Parathyroid adenoma (tissue), 2 donors: ENCODE measurements at regions not wholly inside any gene's neighbourhood (a gene's known extent, or its start where the extent isn't known, plus 50 kb on each side); places are given as distances from the start of the nearest gene placed in this dataset.

Source experiments
- H2AFZ ChIP-seq: fragments of 300-600 bp; sonication (generic); one replicate; pipeline ENCODE4 v1.7.0; 2017; ENCODE audit warnings: antibody characterized with exemption, mild to moderate bottlenecking
- H3K27ac ChIP-seq: fragments of 300-600 bp; sonication (generic); one replicate; pipeline ENCODE4 v1.7.0; 2017
- H3K27me3 ChIP-seq: fragments of 300-600 bp; sonication (generic); one replicate; pipeline ENCODE4 v1.7.0; 2017; ENCODE audit warnings: low read length; ENCODE audit not compliant: control insufficient read depth, insufficient read depth
- H3K36me3 ChIP-seq: fragments of 300-600 bp; sonication (generic); one replicate; pipeline ENCODE4 v1.7.0; 2017; ENCODE audit warnings: low read length; ENCODE audit not compliant: control insufficient read depth, insufficient read depth
- H3K4me1 ChIP-seq: fragments of 300-600 bp; sonication (generic); one replicate; pipeline ENCODE4 v1.7.0; 2017; ENCODE audit warnings: control low read depth
- H3K4me2 ChIP-seq: fragments of 300-600 bp; sonication (generic); one replicate; pipeline ENCODE4 v1.7.0; 2017; ENCODE audit warnings: low read length
- H3K4me3 ChIP-seq: fragments of 300-600 bp; sonication (generic); one replicate; pipeline ENCODE4 v1.7.0; 2017; ENCODE audit warnings: low read depth, low read length
- H3K79me2 ChIP-seq: fragments of 300-600 bp; sonication (generic); one replicate; pipeline ENCODE4 v1.7.0; 2017; ENCODE audit warnings: control low read depth
- H3K9ac ChIP-seq: fragments of 300-600 bp; sonication (generic); one replicate; pipeline ENCODE4 v1.7.0; 2017; ENCODE audit warnings: mild to moderate bottlenecking
- H3K9me3 ChIP-seq: fragments of 300-600 bp; sonication (generic); one replicate; pipeline ENCODE4 v1.7.0; 2017; ENCODE audit warnings: low read length; ENCODE audit not compliant: control insufficient read depth
- TF ChIP-seq, protein P1 (sequence below): fragments of 300-600 bp; sonication (generic); IDR thresholded peaks from one replicate; pipeline ENCODE4 v1.7.0; 2017; ENCODE audit warnings: antibody characterized with exemption, mild to moderate bottlenecking
- donor health status: primary hyperparathyroidism.

DNA sequence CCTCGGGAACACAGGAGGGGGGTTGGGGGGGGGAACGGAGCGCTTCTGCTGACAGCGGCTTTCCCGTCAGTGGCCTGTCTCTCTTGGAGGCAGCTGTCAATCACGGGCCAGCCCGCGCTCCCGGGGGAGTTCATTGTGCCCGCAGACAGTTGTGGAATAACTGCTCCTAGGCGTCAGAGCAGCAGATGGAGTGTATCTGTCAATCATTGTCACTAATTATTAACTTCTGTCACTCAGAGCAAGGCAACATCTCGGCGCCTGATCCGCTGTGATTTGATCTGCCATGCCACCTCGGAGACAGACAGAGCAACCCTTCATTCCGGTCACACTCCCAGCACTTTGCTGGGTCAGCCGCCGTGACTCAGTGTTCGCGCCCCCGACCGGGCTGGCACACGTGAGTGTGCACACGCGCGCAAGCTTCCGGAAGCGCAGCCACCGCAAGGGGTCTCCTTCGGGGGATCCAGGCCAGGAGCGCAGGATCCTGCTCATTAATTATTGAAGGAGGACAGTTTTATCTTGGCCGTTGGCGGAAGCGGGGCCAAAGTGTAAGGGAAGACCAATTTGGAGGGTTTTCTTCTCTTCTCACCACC, 75.8 kb downstream of the RRAGC start:
- Histone ChIP-seq H2AFZ (no peak overlapping the region), H3K27ac (no peak overlapping the region), H3K36me3 (no peaks in the 10 kb centered on the region), H3K9me3 (no peaks in the 10 kb centered on the region), H3K4me1 (no peaks in the 10 kb centered on the region), H3K79me2 (no peaks in the 10 kb centered on the region), H3K4me2 (no peak overlapping the region), H3K9ac (no peak overlapping the region), H3K4me3 (no peak overlapping the region), H3K27me3 (no peaks in the 10 kb centered on the region)
- TF ChIP-seq, protein P1, sequence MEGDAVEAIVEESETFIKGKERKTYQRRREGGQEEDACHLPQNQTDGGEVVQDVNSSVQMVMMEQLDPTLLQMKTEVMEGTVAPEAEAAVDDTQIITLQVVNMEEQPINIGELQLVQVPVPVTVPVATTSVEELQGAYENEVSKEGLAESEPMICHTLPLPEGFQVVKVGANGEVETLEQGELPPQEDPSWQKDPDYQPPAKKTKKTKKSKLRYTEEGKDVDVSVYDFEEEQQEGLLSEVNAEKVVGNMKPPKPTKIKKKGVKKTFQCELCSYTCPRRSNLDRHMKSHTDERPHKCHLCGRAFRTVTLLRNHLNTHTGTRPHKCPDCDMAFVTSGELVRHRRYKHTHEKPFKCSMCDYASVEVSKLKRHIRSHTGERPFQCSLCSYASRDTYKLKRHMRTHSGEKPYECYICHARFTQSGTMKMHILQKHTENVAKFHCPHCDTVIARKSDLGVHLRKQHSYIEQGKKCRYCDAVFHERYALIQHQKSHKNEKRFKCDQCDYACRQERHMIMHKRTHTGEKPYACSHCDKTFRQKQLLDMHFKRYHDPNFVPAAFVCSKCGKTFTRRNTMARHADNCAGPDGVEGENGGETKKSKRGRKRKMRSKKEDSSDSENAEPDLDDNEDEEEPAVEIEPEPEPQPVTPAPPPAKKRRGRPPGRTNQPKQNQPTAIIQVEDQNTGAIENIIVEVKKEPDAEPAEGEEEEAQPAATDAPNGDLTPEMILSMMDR: no peak

DNA sequence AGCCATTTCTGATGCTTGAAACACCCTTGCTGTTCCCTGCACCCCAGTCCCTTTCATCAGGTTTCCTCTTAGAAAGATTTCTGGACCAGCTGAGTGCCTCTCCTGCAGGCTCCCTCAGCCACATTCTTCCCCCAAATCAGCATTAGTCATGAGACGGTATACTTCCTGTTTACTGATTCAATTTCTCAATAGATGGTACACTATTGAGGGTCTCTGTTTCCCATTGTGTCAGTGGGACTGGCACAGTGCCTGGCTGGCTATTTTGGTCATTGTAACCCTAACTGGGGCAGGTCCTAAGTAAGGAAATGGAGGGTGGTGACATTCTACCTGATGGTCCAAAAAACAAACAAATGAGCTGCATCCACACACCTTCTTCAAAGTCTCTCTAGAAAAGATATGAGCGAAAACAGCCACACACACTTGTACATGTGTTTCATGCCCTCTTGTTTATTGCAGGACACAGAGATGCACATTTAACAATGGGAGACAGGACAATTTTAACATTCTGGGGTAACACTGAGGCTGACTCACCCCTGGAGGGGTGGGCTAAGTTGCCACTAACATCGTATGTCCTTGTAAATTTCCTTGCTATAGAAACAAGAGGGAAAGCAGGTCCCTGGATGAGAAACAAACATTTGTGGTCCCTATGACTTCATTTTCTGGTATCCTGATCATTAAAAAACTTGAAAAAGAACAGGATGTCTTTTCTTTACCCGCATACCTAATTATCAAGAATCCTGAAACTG, 77.5 kb downstream of the RRAGC start:
- Histone ChIP-seq H3K27ac (no peak overlapping the region), H3K4me1 (no peaks in the 10 kb centered on the region), H3K9ac (no peak overlapping the region), H3K9me3 (no peaks in the 10 kb centered on the region), H3K4me2 (no peak overlapping the region), H3K79me2 (no peaks in the 10 kb centered on the region), H3K27me3 (no peaks in the 10 kb centered on the region), H2AFZ (no peak overlapping the region), H3K4me3 (no peak overlapping the region), H3K36me3 (no peaks in the 10 kb centered on the region)
- TF ChIP-seq, protein P1: no peak

DNA sequence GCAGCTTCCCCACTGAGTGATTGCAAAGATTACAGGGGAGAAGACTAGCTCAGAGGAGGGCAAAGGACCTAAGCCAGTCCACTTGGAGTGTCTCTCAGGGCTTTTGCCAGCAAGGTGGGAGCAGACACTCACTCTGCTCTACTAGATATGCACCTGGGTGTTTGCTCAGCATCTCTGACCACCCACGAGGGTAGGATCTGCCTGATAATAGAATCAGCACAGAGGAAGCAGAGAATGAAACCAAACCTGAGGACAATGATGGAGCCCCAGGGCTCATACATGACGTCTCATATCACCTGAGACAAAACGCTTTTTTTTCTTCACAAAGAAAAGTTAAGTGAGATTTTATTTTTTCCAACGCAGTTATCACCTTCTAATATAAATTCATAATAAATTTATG, 79.4 kb downstream of the RRAGC start:
- no peaks in the 10 kb centered on the region for H3K36me3 ChIP-seq
- no peak overlapping the region for H2AFZ ChIP-seq
- H3K79me2 ChIP-seq: no peaks in the 10 kb centered on the region
- TF ChIP-seq, protein P1: no peak
- no peak overlapping the region for H3K4me3 ChIP-seq
- H3K4me1 ChIP-seq: no peaks in the 10 kb centered on the region
- H3K27me3 ChIP-seq: no peaks in the 10 kb centered on the region
- no peak overlapping the region for H3K27ac ChIP-seq
- H3K9ac ChIP-seq: no peak overlapping the region
- no peaks in the 10 kb centered on the region for H3K9me3 ChIP-seq
- H3K4me2 ChIP-seq: no peak overlapping the region

DNA sequence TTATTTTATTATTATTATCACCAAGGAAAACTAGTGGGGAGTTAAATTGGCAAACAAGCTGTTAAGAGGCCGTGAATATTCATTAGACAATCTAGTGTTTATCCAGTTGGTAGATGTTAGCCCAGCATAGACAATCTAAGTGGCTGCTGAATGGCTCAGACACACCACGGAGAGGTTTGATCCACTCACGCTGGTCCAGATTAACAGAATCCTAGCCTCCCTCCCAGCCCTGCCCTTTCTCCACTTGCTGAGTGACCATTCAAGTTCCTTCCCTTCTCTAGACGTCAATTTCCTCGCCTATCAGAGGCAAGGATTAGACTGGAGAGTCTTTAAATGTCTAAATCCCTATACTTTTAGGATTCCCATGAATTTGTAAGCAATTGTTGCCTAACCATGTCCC, 80.1 kb downstream of the RRAGC start:
- Histone ChIP-seq H2AFZ (no peak overlapping the region), H3K27me3 (no peaks in the 10 kb centered on the region), H3K4me3 (no peak overlapping the region), H3K9ac (no peak overlapping the region), H3K4me1 (no peaks in the 10 kb centered on the region), H3K36me3 (no peaks in the 10 kb centered on the region), H3K79me2 (no peaks in the 10 kb centered on the region), H3K9me3 (no peaks in the 10 kb centered on the region), H3K4me2 (no peak overlapping the region), H3K27ac (no peak overlapping the region)
- TF ChIP-seq, protein P1: no peak

DNA sequence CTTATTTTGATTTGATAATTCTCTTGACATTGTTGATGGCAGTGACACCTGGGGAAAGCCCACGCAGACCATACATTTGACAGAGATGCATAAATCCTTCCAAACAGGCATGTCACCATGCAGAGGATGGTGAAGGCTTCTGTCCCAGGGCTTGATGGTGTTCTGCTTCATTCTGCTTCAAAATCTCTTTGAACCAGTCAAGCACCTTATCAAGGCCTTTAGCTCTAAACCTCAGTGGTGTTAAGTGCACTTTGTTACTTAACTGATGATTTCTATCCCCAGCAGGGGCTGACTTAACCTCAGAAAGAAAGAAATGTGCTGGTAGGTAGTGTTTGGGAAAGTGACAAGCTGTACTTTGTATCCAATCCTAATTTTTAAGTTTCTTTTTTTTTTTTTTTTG, 81.1 kb downstream of the RRAGC start:
- Histone ChIP-seq H3K79me2 (no peaks in the 10 kb centered on the region), H3K36me3 (no peaks in the 10 kb centered on the region), H3K9ac (no peak overlapping the region), H3K27me3 (no peaks in the 10 kb centered on the region), H3K4me3 (no peak overlapping the region), H3K4me1 (no peaks in the 10 kb centered on the region), H3K27ac (no peak overlapping the region), H3K4me2 (no peak overlapping the region), H3K9me3 (no peaks in the 10 kb centered on the region), H2AFZ (no peak overlapping the region)
- TF ChIP-seq, protein P1: no peak
